ENCODE measurements at regions not wholly inside any gene's neighbourhood (a gene's known extent, or its start where the extent isn't known, plus 50 kb on each side); places are given as distances from the start of the nearest gene placed in this dataset.

DNA sequence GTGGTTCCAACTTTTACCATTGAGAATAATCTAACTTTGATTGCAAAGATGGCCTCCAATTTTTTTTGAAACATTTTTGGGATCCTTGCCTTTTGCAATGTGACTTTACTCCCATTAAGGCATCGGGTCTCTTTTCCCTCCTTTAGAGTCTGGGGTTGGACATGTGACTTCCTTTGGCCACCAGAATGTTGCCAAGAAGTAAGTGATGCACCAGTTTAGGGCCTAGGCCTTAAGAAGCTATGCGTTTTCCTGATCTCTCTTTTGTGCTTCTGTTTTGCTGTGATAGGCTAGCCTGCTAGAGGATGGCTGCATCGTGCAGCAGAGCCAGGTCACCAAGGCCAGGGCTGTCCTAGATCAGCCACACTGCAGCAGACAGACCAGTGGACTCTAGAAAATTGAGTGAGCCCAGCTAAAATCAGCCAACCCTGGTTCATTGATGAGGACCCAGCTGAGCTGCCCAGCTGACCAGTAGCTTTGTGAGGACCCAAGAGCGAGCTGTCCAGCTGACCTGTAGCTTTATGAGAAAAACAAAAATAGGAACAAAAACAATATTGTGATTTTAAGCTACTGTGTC, 594.0 kb upstream of the JAG1 start:
- in situ Hi-C loops (cut with MboI; ENCODE audit: low sequenced_read_pairs): no loop called here

GRCh38 chr20:11270566-11270965, 596.8 kb upstream of the JAG1 start:
- in situ Hi-C loops (cut with MboI; ENCODE audit: low sequenced_read_pairs): no loop called here

DNA sequence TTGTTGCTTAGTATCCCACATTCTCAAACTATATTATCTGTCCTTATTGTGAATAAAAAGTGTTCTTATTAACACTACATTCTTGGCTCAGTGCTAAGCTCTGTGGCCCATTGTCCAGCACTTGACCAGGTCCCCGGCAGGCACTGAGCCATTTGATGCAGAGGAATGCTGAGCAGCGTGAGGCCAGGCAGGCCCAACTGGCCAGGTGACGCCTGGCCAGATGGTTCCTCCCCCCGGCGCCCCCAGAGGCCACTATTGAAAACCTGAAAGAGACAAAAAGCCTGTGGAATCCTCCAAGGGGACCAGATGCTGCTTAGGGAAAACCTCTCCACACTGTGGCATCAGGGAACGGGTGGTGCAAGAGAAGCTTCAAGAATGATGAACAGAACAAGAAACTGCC, 597.5 kb upstream of the JAG1 start:
- in situ Hi-C loops (cut with MboI; ENCODE audit: low sequenced_read_pairs): no loop called here

DNA sequence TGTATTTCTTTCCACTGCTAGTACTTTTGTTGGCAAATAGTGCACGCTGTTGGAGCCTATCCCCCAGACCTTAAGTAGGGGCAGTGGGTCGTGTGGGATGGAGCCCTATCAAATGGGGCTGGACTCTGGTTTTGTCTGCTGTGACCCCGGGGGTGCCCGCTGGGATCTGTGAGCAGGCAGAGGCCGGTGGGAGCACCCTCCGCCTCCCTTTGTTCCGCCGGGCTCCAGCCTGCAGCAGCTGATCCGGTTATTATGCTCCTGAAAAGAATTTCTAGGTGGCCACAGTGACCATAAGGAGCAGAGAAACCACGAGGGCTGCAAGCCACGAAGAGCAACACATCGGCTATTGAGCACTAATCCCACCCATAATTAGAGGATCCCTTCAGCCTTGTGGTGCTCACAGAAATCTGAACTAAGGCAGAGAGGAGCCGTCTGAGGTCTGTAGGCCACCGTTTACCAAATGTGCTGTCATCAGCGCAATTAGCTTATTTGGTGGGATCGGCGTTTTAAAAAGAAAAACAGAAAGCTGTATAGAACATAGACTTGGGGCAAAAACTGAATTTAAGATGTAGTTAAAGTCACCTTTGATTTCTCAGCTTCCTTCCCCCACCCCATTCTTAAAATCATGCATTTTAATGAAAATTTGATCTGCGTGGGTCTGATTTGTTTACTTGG, 598.3 kb upstream of the JAG1 start:
- in situ Hi-C loops (cut with MboI; ENCODE audit: low sequenced_read_pairs): no loop called here

- in situ Hi-C loops (cut with MboI; ENCODE audit: low sequenced_read_pairs): no loop called here
These were observed 600.4 kb upstream of the JAG1 start for GRCh38 chr20:11274141-11274594.

GRCh38 chr20:11275740-11276139, 601.9 kb upstream of the JAG1 start:
- in situ Hi-C loops (cut with MboI; ENCODE audit: low sequenced_read_pairs): no loop called here

GRCh38 chr20:11277170-11277569, 603.4 kb upstream of the JAG1 start:
- in situ Hi-C loops (cut with MboI; ENCODE audit: low sequenced_read_pairs): no loop called here

DNA sequence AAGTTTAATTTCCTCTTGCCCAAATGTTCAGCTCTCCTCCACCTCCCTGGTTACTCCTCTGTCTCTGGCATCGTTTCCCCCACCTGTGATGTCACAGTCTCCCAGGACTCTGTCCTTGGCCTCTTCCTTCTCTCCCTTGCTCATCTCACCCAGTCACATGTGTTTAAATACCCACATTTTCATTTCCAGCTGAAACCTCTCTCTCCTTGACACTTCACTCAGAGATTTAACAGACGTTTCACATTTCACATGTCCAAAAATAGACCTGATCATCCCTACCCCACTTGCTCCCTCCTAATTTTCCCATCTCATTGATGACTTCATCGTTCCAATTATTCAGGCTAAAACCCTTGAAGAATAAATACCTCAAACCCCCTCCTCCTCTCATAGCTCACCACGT, 604.1 kb upstream of the JAG1 start:
- in situ Hi-C loops (cut with MboI; ENCODE audit: low sequenced_read_pairs): no loop called here

- in situ Hi-C loops (cut with MboI; ENCODE audit: low sequenced_read_pairs): no loop called here
These were observed 604.7 kb upstream of the JAG1 start for GRCh38 chr20:11278461-11278860.

DNA sequence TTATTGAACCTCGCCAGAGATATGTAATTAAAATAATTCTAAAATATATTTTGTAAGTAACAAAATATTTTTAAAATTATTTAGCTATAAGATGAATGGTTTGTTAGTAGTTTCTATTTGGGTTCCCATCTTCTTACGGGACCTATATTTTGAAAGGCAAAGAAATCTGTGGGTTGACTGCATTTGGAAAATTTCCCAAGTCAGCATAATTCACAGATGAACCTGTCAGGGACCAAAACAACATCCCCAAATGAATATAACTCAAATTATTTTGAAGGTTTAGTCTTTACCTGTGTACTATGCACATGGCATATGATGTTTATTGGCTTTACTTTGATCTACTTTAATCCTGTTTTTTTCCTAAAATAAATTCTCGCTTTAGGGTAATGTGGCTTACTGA, 607.4 kb upstream of the JAG1 start:
- in situ Hi-C loops (cut with MboI; ENCODE audit: low sequenced_read_pairs): no loop called here

DNA sequence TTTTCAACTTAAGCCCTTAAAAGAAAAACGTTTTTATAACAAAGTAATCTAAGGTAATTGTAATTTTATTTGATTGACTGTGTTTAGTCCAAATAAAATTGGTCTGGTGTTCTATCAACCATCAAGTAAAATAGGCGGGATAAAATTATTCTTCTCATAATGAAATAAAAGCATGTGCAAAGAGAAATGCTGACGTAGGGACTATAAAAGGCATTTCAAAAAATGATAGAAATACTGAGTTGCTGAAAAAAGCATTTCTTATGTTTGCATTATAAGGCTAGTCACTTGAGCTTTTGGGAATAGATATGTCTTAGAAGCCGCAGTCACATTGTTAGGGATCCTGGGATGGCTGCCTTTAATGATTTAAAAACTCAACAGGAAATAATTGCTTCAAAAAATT, 608.0 kb upstream of the JAG1 start:
- in situ Hi-C loops (cut with MboI; ENCODE audit: low sequenced_read_pairs): no loop called here

DNA sequence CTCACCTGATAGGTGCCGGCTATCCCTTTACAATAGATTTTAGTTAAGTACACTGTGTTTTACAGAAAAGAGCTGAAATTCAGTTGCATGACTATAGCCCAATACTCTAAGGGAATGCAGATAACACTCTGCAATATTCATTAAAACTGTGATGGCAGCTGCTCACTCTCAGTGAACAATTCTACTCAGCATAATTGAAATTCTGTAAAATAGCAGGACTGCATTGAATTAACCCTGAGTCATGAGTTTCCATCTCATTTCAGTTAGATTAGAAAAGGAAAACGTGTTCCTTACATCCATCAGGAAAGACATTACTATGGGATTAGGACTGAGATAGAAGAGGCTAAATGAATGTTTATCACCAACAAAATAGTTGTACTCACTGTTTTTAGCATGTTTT, 613.3 kb upstream of the JAG1 start:
- in situ Hi-C loops (cut with MboI; ENCODE audit: low sequenced_read_pairs): no loop called here

GRCh38 chr20:11296221-11296620, 621.5 kb upstream of the BTBD3 start:
- in situ Hi-C loops (cut with MboI; ENCODE audit: low sequenced_read_pairs): no loop called here

- in situ Hi-C loops (cut with MboI; ENCODE audit: low sequenced_read_pairs): no loop called here
These were observed 620.7 kb upstream of the BTBD3 start for GRCh38 chr20:11296951-11297350.

DNA sequence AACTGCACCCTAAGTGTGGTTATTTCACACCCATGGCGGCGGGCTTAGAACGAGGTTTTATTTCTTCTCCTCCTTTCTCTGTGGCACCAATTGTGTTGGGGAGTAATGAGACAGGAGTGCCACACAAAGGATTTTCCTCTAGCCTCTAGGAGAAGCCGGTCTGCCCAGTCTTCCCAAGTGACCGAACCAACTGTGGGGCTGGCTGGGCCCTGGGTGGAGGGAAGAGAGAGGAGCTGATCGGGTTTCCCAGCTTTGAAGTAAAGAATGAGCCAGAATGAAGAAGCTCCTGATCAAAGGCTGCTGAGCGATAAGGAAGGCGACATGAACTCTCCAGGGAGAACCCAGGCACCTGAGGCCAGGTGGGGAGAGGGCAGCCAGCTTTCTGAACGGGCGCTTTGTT, 616.0 kb upstream of the BTBD3 start:
- in situ Hi-C loops (cut with MboI; ENCODE audit: low sequenced_read_pairs): no loop called here

DNA sequence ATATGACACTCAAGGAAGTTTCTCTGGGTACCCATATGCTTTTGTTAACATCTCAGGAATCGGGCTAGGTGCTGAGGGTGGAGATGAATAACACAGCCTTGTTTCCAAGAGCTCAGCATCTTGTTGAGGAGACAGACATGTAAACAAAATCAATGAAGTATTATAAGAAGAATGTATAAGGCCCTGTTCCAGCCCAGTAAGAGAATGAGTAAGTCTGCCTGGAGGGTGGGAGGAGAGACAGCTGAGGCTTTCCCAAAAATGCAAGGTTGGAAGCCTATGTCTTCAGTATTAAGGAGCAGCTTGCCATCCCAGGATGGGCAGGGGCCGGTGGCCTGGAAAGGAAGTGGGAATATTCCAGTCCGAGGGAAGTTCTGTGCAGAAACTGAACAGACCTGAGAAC, 615.3 kb upstream of the BTBD3 start:
- in situ Hi-C loops (cut with MboI; ENCODE audit: low sequenced_read_pairs): no loop called here

GRCh38 chr20:11304795-11305194, 612.9 kb upstream of the BTBD3 start:
- in situ Hi-C loops (cut with MboI; ENCODE audit: low sequenced_read_pairs): no loop called here

- in situ Hi-C loops (cut with MboI; ENCODE audit: low sequenced_read_pairs): no loop called here
These were observed 612.3 kb upstream of the BTBD3 start for GRCh38 chr20:11305406-11305805.

DNA sequence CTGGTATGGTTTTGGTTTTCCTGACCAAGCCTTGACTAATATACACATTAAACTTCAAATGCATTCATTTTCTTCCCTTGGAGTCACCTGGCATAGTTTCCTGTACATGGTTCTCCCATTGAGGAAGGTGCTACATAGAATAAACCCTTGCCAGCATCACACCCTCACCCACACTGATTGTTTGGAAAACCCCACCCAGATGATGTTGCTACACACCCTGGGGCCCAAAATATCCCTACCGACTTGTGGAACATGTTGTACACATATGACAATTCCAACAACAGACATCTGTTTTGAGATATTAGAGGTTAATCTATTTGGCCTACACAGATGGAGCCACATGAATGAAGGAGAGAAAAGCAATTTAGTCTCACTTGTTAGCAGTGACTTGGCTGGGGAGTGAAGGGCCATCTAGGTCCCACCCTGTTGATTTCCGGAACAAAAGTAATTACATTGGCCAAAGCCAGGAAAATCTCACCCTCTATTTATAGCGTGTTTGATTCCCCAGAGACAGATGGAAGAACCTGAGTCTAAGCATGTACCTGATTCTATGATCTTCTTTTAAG, 606.0 kb upstream of the BTBD3 start:
- in situ Hi-C loops (cut with MboI; ENCODE audit: low sequenced_read_pairs): no loop called here

DNA sequence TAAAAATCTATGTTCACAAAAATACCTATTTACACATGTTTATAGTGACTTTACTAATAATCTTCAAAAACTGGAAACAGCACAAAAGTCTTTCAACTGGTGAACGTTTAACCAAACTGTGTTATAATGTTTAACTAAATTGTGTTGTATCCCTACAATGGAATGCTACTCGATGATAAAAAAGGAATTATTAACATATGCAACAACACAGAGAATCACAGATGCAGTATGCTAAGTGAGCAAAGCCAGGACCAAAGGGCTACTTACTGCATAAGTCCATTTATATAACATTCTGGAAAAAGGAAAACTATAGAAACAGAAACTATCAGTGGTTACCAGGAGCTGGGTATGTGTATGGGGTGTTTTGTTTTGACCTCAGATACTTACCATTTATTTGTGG, 602.2 kb upstream of the BTBD3 start:
- in situ Hi-C loops (cut with MboI; ENCODE audit: low sequenced_read_pairs): no loop called here

DNA sequence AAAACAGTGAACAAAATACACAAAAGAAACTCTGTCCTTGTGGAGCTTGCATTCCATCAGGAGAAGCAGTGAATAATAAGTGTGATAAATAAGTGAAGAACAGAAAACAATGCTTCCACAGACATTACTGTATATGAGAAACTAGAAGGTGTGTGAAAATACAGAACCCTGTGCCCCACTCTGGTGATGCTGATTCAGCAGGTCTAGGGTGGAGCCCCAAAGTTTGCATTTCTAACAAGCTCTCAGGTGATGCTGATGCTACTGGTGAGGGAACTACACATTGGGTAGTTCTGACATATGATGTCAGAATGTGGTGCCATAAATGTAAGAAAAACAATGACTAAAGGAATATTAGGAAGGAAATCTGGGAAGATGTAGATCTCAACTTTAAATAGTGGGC, 601.4 kb upstream of the BTBD3 start:
- in situ Hi-C loops (cut with MboI; ENCODE audit: low sequenced_read_pairs): no loop called here

DNA sequence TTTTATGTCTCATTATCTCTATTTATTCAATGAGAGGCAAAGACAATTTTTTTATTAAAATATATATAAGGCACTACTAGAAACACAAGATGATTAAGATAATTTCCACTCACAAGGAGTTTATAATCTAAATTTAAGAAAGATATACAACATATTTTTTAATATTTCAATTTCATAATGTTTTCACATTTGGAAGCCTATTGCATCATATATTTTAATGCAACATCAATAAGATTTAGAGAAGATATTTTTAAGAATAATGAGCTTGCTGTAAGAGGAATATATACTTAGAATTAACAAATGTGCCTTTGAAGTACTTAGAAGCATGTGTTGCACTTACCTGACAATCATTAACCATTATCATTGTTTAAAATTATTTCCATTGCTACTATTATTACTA, 597.7 kb upstream of the BTBD3 start:
- in situ Hi-C loops (cut with MboI; ENCODE audit: low sequenced_read_pairs): no loop called here

GRCh38 chr20:11323816-11324215, 593.9 kb upstream of the BTBD3 start:
- in situ Hi-C loops (cut with MboI; ENCODE audit: low sequenced_read_pairs): no loop called here

Data from HL-60/S4 treated with phorbol 12-myristate 13-acetate at 8.2 ng/mL for 4 days and 3 days (cell line).